ENCODE measurements at regions not wholly inside any gene's neighbourhood (a gene's known extent, or its start where the extent isn't known, plus 50 kb on each side); places are given as distances from the start of the nearest gene placed in this dataset.

GRCh38 chr15:97528238-97528637 is 432.3 kb upstream of the ARRDC4 start:
- Histone ChIP-seq H3K27me3 (ENCODE audit: control insufficient read depth in 2 of 2, insufficient read depth in 2 of 2, low read length in 2 of 2) (no peaks in the 10 kb centered on the region), H3K9me3 (replicated peaks; ENCODE audit: control insufficient read depth, insufficient read depth, low read depth, low read length) (no peaks in the 10 kb centered on the region), H3K9me1 (ENCODE audit: control insufficient read depth, insufficient read depth, low read length) (no peaks in the 10 kb centered on the region), H3K27ac (ENCODE audit: extremely low read depth, low read depth, low read length) (no peak overlapping the region), H3K36me3 (ENCODE audit: control insufficient read depth, insufficient read depth, low read length) (no peaks in the 10 kb centered on the region), H4K20me1 (replicated peaks; ENCODE audit: control insufficient read depth, insufficient read depth, low read length) (no peaks in the 10 kb centered on the region), H2AFZ (ENCODE audit: low read depth, low read length) (no peak overlapping the region), H3K4me1 (replicated peaks in 1 of 2; ENCODE audit: control insufficient read depth in 2 of 2, insufficient read depth in 2 of 2, low read length in 2 of 2) (no peaks in the 10 kb centered on the region), H3K4me2 (ENCODE audit: insufficient read depth, low read length) (no peak overlapping the region), H3K4me3 (no peak overlapping the region), H3K9ac (ENCODE audit: insufficient read depth in 1 of 2, low read depth in 2 of 2, low read length in 2 of 2) (no peak overlapping the region), H3K79me2 (ENCODE audit: control insufficient read depth, insufficient read depth, low read length) (no peaks in the 10 kb centered on the region)
- no TSS peak for BruUV-seq (replicated peaks)
- ChIA-PET CTCF (ENCODE audit: low intra/inter-chr PET ratio) (no interaction called here), POLR2A (interaction anchor here (0.6 kb wide), 1 partner anchor 23 kb away, joined by 3 read pairs; no protein-coding TSS in a partner anchor)
- no peak for FAIRE-seq
- no peak for ATAC-seq
- intact Hi-C loops (cut with micrococcal nuclease) (no loop called here), in situ Hi-C loops (cut with MboI) (no loop called here)
- TF ChIP-seq NFATC3 (IDR thresholded peaks at IDR 0.05) (no peak), CCNT2 (IDR thresholded peaks at IDR 0.05; ENCODE audit: borderline replicate concordance, extremely low read depth, insufficient read length, low read depth, low read length) (no peak), CREB3L1 (IDR thresholded peaks at IDR 0.05; ENCODE audit: borderline replicate concordance, low read depth) (no peak), ZNF518B (CRISPR knock-in tag; IDR thresholded peaks at IDR 0.05) (no peak), TCF7L2 (IDR thresholded peaks at IDR 0.05; ENCODE audit: low read depth, low read length) (no peak), ZNF277 (CRISPR knock-in tag; IDR thresholded peaks at IDR 0.05; ENCODE audit: borderline replicate concordance) (no peak), MCM5 (IDR thresholded peaks at IDR 0.05; ENCODE audit: low read depth) (no peak), ZNF586 (CRISPR knock-in tag; conservative IDR thresholded peaks at IDR 0.05) (no peak), CAMTA2 (CRISPR knock-in tag; conservative IDR thresholded peaks at IDR 0.05) (no peak), NFE2L1 (tag; IDR thresholded peaks at IDR 0.05; ENCODE audit: borderline replicate concordance, low read depth) (no peak), FOS (IDR thresholded peaks at IDR 0.05; ENCODE audit: extremely low read depth, insufficient read length) (no peak), KDM4B (IDR thresholded peaks at IDR 0.05; ENCODE audit: borderline replicate concordance in 2 of 2, low read depth in 1 of 2) (no peak), THRAP3 (IDR thresholded peaks at IDR 0.05; ENCODE audit: borderline replicate concordance) (no peak), POLR2B (IDR thresholded peaks at IDR 0.05; ENCODE audit: low read depth, partially characterized antibody) (no peak), ZFP30 (CRISPR knock-in tag; IDR thresholded peaks at IDR 0.05; ENCODE audit: borderline replicate concordance) (no peak), E2F1 (CRISPR knock-in tag; IDR thresholded peaks at IDR 0.05) (no peak), HDAC2 (IDR thresholded peaks at IDR 0.05) (no peak)
- 1% methylated on average over 4 of the region's 4 CpGs for WGBS (ENCODE audit: insufficient coverage, low coverage, missing lambda C conversion rate)
- no peak for DNase-seq (ENCODE audit: extremely low read depth in 1 of 4, low spot score in 3 of 4)

Data from K562 (cell line).